Activated T-helper 1 cell treated with anti-CD3 and anti-CD28 coated beads, Interleukin-12 subunit alpha, Interleukin-12 subunit beta, Interleukin-2, Interleukin-4 antibody, amounts not matched to agents 30 ng/mL and 10 ng/mL and 1 ng/mL, durations not matched to agents 14 hours and 24 hours and 36 hours (primary cell): ENCODE measurements at regions not wholly inside any gene's neighbourhood (a gene's known extent, or its start where the extent isn't known, plus 50 kb on each side); places are given as distances from the start of the nearest gene placed in this dataset.

Experiments
- DNase-seq: peaks from one replicate; pipeline ENCODE4 v3.0.0; 2021; ENCODE audit warnings: low spot score
- H3K27ac Mint-ChIP-seq: one replicate; pipeline ENCODE4 v1.8.0; 2021; ENCODE audit warnings: mild to moderate bottlenecking, mixed read lengths
- H3K27me3 Mint-ChIP-seq: one replicate; pipeline ENCODE4 v1.8.0; 2022; ENCODE audit warnings: mild to moderate bottlenecking, moderate library complexity, mixed read lengths; ENCODE audit not compliant: insufficient read depth
- H3K36me3 Mint-ChIP-seq: one replicate; pipeline ENCODE4 v1.8.0; 2021; ENCODE audit warnings: low read depth, mixed read lengths
- H3K4me1 Mint-ChIP-seq: one replicate; pipeline ENCODE4 v1.8.0; 2021; ENCODE audit warnings: low read depth, mixed read lengths
- H3K4me3 Mint-ChIP-seq: one replicate; pipeline ENCODE4 v1.8.0; 2021; ENCODE audit warnings: mild to moderate bottlenecking, moderate library complexity, mixed read lengths
- H3K9me3 Mint-ChIP-seq: one replicate; pipeline ENCODE4 v1.8.0; 2021; ENCODE audit warnings: mixed read lengths
- intact Hi-C: fragments of 100-400 bp; cut with micrococcal nuclease; formaldehyde crosslinking; loops from one replicate; pipeline ENCODE4 v1.15.1; 2024

DNA sequence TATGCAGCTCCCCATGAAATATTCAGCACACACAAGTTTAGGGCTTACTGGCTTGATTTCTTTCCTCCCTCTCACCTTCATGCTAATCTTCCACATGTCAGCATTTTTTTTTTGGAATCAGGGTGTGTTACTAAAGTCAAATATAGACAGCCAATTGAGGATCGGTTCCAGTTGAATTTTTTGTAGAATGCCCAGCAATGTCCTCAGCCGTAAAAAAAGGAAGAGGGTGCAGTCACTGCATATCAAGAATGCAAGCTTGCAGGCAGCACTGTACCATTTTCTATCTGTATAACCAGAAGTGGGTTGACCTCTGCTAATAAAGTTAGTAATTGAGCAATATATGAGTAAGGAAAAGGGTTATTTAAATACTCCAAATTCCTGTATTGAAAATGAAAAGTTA, 51.4 kb upstream of the CHMP2B start:
- Mint-ChIP-seq H3K9me3 (no peaks in the 10 kb centered on the region), H3K4me1 (no peaks in the 10 kb centered on the region)

DNA sequence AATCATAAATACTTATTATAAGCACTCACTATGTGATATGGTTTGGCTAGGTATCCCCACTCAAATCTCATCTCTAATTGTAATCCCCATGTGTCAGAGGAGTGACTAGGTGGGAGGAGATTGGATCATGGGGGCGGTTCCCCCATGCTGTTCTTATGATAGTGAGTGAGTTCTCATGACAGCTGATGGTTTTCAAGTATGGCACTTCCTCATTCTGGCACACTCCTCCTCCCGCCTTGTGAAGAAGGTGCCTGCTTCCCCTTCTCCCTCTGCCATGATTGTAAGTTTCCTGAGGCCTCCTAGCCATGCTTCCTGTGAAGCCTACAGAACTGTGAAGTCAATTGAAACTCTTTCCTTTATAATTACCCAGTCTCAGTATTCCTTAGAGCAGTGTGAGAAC, 53.3 kb upstream of the CHMP2B start:
- H3K4me1 Mint-ChIP-seq = no peaks in the 10 kb centered on the region
- no peak overlapping the region for H3K4me3 Mint-ChIP-seq
- intact Hi-C loops = no loop called here
- no peaks in the 10 kb centered on the region for H3K27me3 Mint-ChIP-seq
- H3K27ac Mint-ChIP-seq = no peak overlapping the region
- H3K36me3 Mint-ChIP-seq = no peaks in the 10 kb centered on the region
- no peak for DNase-seq
- H3K9me3 Mint-ChIP-seq = no peaks in the 10 kb centered on the region

More for the DNA sequence above, 51.4 kb upstream of the CHMP2B start:
- Mint-ChIP-seq H3K36me3 (no peaks in the 10 kb centered on the region), H3K4me3 (no peak overlapping the region), H3K27me3 (no peaks in the 10 kb centered on the region), H3K27ac (no peak overlapping the region)
- intact Hi-C loops = no loop called here
- DNase-seq = no peak

DNA sequence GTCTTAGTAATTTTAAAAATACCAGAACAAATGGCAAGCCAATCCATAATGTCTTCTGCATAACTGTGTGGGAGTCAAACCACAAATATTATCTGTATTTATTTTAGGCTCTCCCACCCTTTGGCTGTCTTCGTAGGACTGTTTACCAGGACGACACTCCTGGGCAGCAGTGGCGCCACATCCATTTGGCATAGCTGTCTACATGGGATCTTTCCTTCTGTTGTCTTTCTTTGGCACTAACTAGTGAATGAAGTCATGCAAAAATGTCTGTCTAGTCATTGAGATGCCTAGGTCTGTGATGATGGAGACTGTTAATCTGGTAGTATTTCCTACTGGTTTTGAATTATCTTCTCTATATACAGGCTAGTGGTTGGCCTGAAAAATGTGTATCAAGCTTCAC, 54.0 kb upstream of the CHMP2B start:
- DNase-seq = no peak
- intact Hi-C loops = no loop called here
- Mint-ChIP-seq H3K27ac (no peak overlapping the region), H3K36me3 (no peaks in the 10 kb centered on the region), H3K9me3 (no peaks in the 10 kb centered on the region), H3K4me1 (no peaks in the 10 kb centered on the region), H3K4me3 (no peak overlapping the region), H3K27me3 (peaks cover 2% of the 10 kb centered on the region)

DNA sequence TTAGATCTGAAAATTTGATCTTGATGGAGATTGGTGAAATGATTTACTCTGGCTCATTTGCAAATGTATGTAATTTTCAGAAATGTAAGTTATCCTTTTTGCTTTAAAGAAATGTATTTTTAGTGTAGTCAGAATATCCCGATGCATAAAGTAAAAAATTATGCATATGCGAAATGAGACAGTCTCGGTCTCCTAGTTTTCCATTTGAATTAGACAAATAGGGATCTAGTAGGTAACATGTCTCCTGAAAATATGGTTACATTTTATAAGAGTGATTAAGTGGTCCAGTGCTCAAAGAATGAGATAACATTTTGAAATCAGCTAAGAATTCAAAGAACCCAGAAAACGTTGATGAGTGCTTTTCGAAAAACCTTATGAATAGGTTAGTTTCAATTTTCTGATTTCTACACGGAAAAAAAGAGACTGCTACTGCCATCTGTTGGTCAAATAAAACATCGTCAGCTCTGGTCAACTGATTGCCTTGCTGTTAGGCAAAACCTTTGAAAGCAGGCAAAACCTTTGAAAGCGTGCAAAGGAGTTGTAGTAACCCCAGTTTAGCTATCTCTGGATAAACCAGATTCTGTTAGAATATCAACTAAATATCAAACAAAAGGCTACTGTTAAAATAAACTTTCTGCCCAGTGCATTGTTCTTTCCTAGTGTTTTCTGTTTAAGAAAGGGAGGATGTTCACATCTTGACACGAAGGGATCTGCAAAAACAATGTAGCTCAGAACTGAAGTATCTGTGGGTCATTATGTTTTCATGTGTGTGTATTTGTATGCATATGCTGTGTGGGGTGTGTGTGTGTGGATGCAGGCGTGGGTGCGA, 59.3 kb upstream of the CHMP2B start:
- Mint-ChIP-seq H3K36me3 (no peaks in the 10 kb centered on the region), H3K4me1 (peaks cover 4% of the 10 kb centered on the region), H3K4me3 (no peak overlapping the region), H3K27me3 (peaks cover 2% of the 10 kb centered on the region), H3K9me3 (no peaks in the 10 kb centered on the region), H3K27ac (no peak overlapping the region)
- DNase-seq = peak; percentile 16
- intact Hi-C loops = loop anchor here (1.0 to 5.0 kb wide), 3 partner anchors 198 to 466 kb away; no protein-coding TSS in a partner anchor

DNA sequence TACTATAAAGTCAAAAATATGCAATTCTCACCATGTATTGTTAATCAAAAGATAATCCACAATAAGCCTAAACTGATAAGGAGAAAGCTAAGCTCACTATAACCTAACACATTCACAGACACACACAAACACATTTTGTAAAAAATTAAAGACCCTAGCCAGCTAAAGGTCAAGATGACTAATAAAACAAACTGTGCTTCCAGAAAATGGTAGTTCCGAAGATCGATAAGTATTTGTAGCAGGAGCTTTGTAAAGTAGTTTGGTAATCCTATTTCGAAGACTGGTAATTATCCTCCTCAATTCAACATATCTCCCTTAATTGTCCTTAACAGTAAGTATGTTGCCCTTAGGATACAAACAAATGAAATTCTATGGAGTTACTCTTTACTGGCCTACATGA, 62.9 kb upstream of the CHMP2B start:
- peaks cover 4% of the 10 kb centered on the region for H3K4me1 Mint-ChIP-seq
- no peaks in the 10 kb centered on the region for H3K9me3 Mint-ChIP-seq
- H3K27ac Mint-ChIP-seq = no peak overlapping the region
- H3K27me3 Mint-ChIP-seq = peaks cover 7% of the 10 kb centered on the region
- intact Hi-C loops = no loop called here
- no peak overlapping the region for H3K4me3 Mint-ChIP-seq
- no peaks in the 10 kb centered on the region for H3K36me3 Mint-ChIP-seq
- no peak for DNase-seq

DNA sequence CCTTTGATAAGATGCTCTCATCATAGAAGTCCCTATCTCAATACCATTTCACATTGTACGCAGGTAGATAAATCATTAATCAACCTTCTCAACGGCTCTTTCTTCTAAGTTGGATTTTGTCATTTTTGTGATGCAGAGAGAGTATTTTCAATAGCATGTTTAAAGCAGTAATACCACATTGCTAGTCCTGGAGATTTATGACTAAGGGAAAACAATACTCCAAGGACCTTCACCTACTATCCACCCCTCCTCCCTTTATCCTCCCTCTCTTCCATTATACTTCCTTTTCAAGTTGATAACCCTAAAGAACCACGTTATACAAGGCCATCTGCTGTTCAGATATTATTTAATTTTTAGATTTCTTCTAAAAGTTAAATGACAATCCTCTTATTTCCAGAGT, 65.3 kb upstream of the CHMP2B start:
- Mint-ChIP-seq H3K4me3 (no peak overlapping the region), H3K36me3 (no peaks in the 10 kb centered on the region), H3K27ac (no peak overlapping the region), H3K4me1 (no peaks in the 10 kb centered on the region), H3K27me3 (peaks cover 5% of the 10 kb centered on the region), H3K9me3 (no peaks in the 10 kb centered on the region)
- intact Hi-C loops = no loop called here
- DNase-seq = no peak

DNA sequence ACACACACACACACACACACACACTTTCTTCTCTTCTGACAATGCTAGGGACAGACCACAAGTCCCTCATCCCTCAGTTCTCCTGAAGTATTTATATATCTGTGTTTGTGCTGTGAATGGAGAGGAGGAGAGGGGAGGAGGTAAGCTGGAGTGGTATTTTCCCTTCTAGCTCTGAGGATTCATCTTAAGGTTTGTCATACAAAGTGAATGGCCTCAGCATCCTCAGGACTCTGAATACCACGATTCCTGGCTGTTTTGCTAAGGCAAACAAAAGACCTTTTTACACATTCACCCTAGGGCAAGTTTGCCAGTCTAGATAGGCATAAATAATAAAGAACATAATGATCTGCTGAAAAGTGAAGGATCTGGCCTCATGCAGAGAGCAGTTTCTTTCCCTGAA, 65.7 kb upstream of the CHMP2B start:
- no peaks in the 10 kb centered on the region for H3K4me1 Mint-ChIP-seq
- H3K9me3 Mint-ChIP-seq = no peaks in the 10 kb centered on the region
- H3K4me3 Mint-ChIP-seq = no peak overlapping the region
- H3K27me3 Mint-ChIP-seq = peaks cover 5% of the 10 kb centered on the region
- intact Hi-C loops = no loop called here
- DNase-seq = no peak
- H3K36me3 Mint-ChIP-seq = no peaks in the 10 kb centered on the region
- H3K27ac Mint-ChIP-seq = no peak overlapping the region

DNA sequence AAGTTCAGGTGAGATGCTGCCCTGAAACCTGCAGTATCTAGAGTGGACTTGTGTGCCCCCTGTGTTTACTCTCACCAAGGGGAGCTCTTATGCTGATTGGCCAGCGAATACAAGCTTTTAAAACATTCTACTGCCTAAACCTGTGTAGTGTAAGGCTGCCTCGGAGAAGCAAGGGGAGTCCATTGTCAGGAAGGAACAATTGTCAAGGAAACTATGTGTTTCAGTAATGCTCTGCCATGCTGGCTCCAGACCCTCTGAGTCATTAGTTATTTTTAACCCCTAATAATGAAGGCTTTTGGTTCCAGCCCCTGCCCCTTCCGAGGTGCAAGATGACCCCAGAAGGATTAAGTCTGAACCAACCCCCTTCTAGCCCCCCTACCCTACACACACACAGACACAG, 66.1 kb upstream of the CHMP2B start:
- DNase-seq = no peak
- peaks cover 5% of the 10 kb centered on the region for H3K27me3 Mint-ChIP-seq
- no peak overlapping the region for H3K4me3 Mint-ChIP-seq
- no peak overlapping the region for H3K27ac Mint-ChIP-seq
- intact Hi-C loops = no loop called here
- H3K4me1 Mint-ChIP-seq = no peaks in the 10 kb centered on the region
- H3K36me3 Mint-ChIP-seq = no peaks in the 10 kb centered on the region
- H3K9me3 Mint-ChIP-seq = no peaks in the 10 kb centered on the region

DNA sequence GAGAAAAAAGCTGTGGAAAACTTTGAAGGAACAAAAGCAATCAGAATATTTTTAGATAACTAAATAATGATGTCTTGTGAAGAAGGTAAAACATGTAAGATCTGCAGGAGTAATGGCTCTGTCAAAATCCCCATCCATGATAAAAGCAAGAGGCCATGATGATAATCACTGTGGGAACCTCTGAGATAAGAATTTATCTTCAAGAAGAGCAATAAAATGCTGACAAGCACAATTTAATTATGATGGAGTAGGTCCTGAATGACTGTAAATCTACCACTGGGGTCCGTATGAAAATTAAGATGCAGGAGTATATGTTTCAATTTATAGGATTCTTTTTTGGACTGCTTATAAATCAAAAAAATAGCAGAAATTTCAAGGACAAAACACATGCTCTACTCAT, 68.3 kb upstream of the CHMP2B start:
- DNase-seq = no peak
- Mint-ChIP-seq H3K27ac (no peak overlapping the region), H3K36me3 (no peaks in the 10 kb centered on the region), H3K27me3 (peaks cover 5% of the 10 kb centered on the region), H3K4me1 (no peaks in the 10 kb centered on the region), H3K9me3 (no peaks in the 10 kb centered on the region), H3K4me3 (no peak overlapping the region)
- intact Hi-C loops = no loop called here

DNA sequence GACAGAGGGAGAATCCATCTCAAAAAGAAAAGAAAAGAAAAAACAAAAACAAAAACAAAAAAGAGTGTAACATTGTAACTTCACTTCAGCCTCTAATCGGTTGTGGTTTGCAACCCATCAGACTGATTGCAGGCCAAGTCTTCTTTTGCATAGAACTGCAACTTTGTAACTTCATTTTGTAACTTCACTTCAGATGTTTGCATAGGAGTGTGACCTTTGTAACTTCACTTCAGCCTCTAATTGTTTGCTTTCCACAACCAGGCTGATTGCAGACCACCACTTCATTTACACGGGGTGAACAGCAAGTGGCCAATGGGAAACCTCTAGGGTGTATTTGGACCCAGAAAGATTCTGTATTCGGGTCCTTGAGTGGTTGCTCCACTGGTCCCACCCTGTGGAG, 79.1 kb upstream of the CHMP2B start:
- H3K27me3 Mint-ChIP-seq = no peaks in the 10 kb centered on the region
- intact Hi-C loops = no loop called here

DNA sequence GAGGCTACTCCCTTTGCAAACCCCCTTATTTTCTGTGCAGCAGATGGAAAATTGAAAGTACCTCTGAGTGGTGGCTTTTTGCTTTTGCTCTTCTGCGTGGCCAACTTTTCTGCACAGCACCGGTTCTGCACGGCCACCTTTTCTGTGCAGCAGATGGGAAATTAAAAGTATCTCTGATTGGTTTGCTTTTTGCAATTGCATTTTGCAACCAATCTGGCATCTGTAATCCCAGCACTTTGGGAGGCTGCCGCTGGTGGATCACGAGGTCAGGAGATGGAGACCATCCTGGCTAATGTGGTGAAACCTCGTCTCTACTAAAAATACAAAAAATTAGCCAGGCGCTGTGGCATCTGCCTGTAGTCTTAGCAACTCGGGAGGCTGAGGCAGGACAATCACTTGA, 79.5 kb upstream of the CHMP2B start:
- DNase-seq = no peak
- H3K27me3 Mint-ChIP-seq = no peaks in the 10 kb centered on the region
- H3K4me1 Mint-ChIP-seq = no peaks in the 10 kb centered on the region
- intact Hi-C loops = no loop called here
- no peaks in the 10 kb centered on the region for H3K36me3 Mint-ChIP-seq
- no peak overlapping the region for H3K4me3 Mint-ChIP-seq
- no peak overlapping the region for H3K27ac Mint-ChIP-seq
- H3K9me3 Mint-ChIP-seq = peaks cover 9% of the 10 kb centered on the region

More for the DNA sequence above, 79.1 kb upstream of the CHMP2B start:
- no peak overlapping the region for H3K4me3 Mint-ChIP-seq
- H3K4me1 Mint-ChIP-seq = no peaks in the 10 kb centered on the region
- DNase-seq = no peak
- H3K27ac Mint-ChIP-seq = no peak overlapping the region
- H3K9me3 Mint-ChIP-seq = peaks cover 9% of the 10 kb centered on the region
- no peaks in the 10 kb centered on the region for H3K36me3 Mint-ChIP-seq

DNA sequence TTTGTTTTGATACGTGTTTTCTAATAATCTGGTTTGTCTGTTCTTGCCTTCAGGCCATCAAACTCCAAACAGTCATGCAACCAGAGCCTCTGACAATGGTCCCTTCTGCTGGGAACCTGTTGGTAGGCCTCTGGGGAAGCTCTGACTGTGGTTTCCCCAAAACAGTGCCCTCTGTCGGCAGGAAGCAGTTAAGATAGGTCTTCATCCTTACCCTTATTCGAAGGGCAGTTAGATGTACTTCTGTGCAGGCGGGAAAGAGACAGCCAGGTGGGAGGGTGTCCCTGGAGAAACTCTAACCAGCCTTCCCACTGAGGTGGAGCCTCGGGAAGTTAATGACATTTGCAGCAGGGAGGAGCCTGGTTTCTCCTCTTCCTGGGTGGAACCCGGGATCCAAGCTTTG, 81.6 kb upstream of the CHMP2B start:
- no peak for DNase-seq
- Mint-ChIP-seq H3K27ac (no peak overlapping the region), H3K36me3 (no peaks in the 10 kb centered on the region), H3K9me3 (peaks cover 21% of the 10 kb centered on the region), H3K4me3 (no peak overlapping the region), H3K27me3 (no peaks in the 10 kb centered on the region), H3K4me1 (no peaks in the 10 kb centered on the region)
- intact Hi-C loops = loop anchor here (1.0 kb wide), 1 partner anchor 49 kb away; no protein-coding TSS in a partner anchor

DNA sequence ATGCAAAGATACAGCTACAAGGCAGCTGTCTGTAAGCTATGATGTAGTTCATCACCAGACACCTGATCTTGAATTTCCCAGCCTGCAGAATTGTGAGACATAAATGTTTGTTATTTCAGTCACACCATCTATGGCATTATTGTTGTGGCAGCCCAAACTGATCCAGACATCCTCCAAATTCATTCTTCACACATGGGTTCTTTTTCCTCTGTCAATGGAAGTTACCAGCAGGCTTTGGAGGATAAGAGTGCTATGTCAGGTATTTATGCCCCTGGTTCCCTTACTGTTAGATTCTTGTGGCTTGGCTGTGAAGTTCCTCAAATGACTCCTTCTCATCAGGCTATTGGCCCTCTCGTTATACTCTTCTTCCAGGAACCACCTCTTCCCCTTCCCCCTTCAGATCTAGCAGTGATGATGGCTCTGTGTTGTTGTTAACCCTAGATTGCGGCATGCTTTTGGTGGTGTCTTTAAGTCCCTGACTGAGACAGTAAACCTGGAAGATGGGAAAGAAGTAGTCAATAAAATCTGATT, 91.0 kb upstream of the CHMP2B start:
- no peak overlapping the region for H3K4me3 Mint-ChIP-seq
- H3K36me3 Mint-ChIP-seq = no peaks in the 10 kb centered on the region
- no peak overlapping the region for H3K27ac Mint-ChIP-seq
- no peaks in the 10 kb centered on the region for H3K27me3 Mint-ChIP-seq
- no peaks in the 10 kb centered on the region for H3K4me1 Mint-ChIP-seq
- no peak for DNase-seq
- peaks cover 6% of the 10 kb centered on the region for H3K9me3 Mint-ChIP-seq
- intact Hi-C loops = no loop called here
